ENCODE measurements at regions not wholly inside any gene's neighbourhood (a gene's known extent, or its start where the extent isn't known, plus 50 kb on each side); places are given as distances from the start of the nearest gene placed in this dataset.
A peak's percentile ranks its signal among the peaks of the same experiment; 100 is the strongest.
"Not testable (repeated sequence)": the region's sequence is repeated elsewhere in the genome, so short reads cannot be mapped to it uniquely, and the experiment has no call there.

DNA sequence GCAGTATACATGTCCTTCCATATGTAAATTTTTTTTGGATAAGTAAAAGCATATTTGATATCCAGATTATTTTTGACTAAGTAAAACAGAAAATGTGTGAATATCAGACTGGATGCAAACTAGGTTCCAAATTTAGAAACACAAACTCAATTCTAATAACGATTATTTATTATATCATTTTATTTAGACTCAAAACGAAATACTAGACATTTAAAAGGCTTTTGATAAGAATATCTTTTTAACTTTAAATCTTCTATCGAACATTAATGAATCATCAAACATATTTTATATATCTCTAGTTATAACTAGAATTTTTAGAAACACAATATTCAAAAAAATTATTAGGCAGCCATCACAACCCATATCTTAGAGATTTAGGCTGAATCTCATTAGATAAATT lies 195.2 kb upstream of the KCND2 start:
- no peak for TF ChIP-seq CTCF (IDR thresholded peaks at IDR 0.05; ENCODE audit: low read depth, low read length)
- Histone ChIP-seq H3K27me3 (no peaks in the 10 kb centered on the region), H3K4me3 (no peak overlapping the region), H3K4me1 (ENCODE audit: low read depth) (no peaks in the 10 kb centered on the region), H3K27ac (no peak overlapping the region), H3K36me3 (no peaks in the 10 kb centered on the region), H3K9me3 (ENCODE audit: low read depth) (no peaks in the 10 kb centered on the region)
- DNase-seq (ENCODE audit: low read depth in 1 of 2, low spot score in 1 of 2): no peak

DNA sequence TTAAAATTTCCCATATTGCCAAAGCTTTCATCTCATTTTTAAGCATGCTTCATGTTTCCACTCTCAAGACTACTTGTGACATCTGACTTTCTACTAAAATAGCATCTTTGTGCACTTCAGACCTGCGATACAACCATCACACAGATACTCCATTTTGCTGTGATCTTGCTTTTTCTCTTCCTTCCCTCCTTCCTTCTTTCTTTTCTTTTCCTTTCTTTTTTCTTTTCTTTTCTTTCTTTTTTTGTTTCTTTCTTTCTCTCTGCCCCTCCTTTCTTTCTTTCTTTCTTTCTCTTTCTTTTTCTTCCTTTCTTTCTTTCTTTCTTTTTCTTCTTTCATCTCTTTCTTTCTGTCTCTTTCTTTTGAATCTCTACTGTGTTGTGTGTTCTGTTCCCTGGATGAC lies 194.0 kb upstream of the KCND2 start:
- no peaks in the 10 kb centered on the region for H3K9me3 ChIP-seq (ENCODE audit: low read depth)
- H3K4me1 ChIP-seq (ENCODE audit: low read depth): no peaks in the 10 kb centered on the region
- no peaks in the 10 kb centered on the region for H3K36me3 ChIP-seq
- no peak overlapping the region for H3K27ac ChIP-seq
- no peak for DNase-seq (ENCODE audit: low read depth in 1 of 2, low spot score in 1 of 2)
- TF ChIP-seq CTCF (IDR thresholded peaks at IDR 0.05; ENCODE audit: low read depth, low read length): no peak
- no peaks in the 10 kb centered on the region for H3K27me3 ChIP-seq
- H3K4me3 ChIP-seq: no peak overlapping the region

GRCh38 chr7:120079704-120080103 lies 193.3 kb upstream of the KCND2 start:
- DNase-seq (ENCODE audit: low read depth in 1 of 2, low spot score in 1 of 2): peak in 1 of 2 donors; percentile 26
- Histone ChIP-seq H3K36me3 (no peaks in the 10 kb centered on the region), H3K4me1 (ENCODE audit: low read depth) (no peaks in the 10 kb centered on the region), H3K27me3 (no peaks in the 10 kb centered on the region), H3K9me3 (ENCODE audit: low read depth) (no peaks in the 10 kb centered on the region), H3K4me3 (no peak overlapping the region), H3K27ac (no peak overlapping the region)
- TF ChIP-seq CTCF (IDR thresholded peaks at IDR 0.05; ENCODE audit: low read depth, low read length): no peak

DNA sequence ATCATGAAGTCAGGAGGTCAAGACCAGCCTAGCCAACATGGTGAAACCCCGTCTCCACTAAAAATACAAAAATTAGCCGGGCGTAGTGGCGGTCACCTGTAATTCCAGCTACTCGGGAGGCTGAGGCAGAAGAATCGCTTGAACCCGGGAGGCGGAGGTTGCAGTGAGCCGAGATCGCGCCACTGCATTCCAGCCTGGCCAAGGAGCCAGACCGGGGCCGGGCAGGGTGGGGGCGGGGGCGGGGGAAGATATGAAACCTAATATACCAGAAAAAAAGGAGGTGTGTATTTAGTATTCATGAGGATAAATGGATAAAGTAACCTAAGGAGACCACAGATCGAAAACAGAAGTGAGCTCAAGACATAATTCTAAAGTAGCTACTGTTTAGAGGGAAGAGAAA lies 186.5 kb upstream of the KCND2 start:
- H3K4me1 ChIP-seq (ENCODE audit: low read depth); H3K27ac ChIP-seq; H3K4me3 ChIP-seq; H3K36me3 ChIP-seq; DNase-seq (ENCODE audit: low read depth in 1 of 2, low spot score in 1 of 2); H3K9me3 ChIP-seq (ENCODE audit: low read depth); H3K27me3 ChIP-seq: not testable (repeated sequence)

GRCh38 chr7:120089968-120090367 lies 183.0 kb upstream of the KCND2 start:
- DNase-seq (ENCODE audit: low read depth in 1 of 2, low spot score in 1 of 2): peak in 1 of 2 donors; percentile 49
- no peak overlapping the region for H3K27ac ChIP-seq
- no peaks in the 10 kb centered on the region for H3K4me1 ChIP-seq (ENCODE audit: low read depth)
- H3K36me3 ChIP-seq: no peaks in the 10 kb centered on the region
- H3K27me3 ChIP-seq: no peaks in the 10 kb centered on the region
- peak; percentile 24 for TF ChIP-seq CTCF (IDR thresholded peaks at IDR 0.05; ENCODE audit: low read depth, low read length)
- H3K9me3 ChIP-seq (ENCODE audit: low read depth): no peaks in the 10 kb centered on the region
- H3K4me3 ChIP-seq: no peak overlapping the region

DNA sequence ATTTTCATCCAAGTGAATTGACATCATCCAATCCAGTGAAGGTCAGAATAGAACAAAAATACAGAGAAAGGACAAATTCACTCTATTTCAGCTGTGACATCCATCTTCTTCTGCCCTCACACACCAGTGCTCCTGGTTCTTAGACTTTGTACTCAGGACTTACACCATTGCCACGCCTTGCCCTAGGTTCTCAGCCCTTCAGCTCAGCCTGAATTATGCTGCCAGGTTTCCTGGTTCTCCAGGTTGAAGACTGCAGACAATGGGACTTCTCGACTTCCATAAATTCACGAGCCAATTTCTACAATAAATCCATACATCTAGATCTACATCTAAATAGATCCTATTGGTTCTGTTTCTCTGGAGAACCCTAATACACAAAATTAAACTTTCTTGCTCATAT lies 181.2 kb upstream of the KCND2 start:
- no peak for DNase-seq (ENCODE audit: low read depth in 1 of 2, low spot score in 1 of 2)
- no peak for TF ChIP-seq CTCF (IDR thresholded peaks at IDR 0.05; ENCODE audit: low read depth, low read length)
- Histone ChIP-seq H3K36me3 (no peaks in the 10 kb centered on the region), H3K27ac (no peak overlapping the region), H3K4me1 (ENCODE audit: low read depth) (no peaks in the 10 kb centered on the region), H3K4me3 (no peak overlapping the region), H3K9me3 (ENCODE audit: low read depth) (no peaks in the 10 kb centered on the region), H3K27me3 (no peaks in the 10 kb centered on the region)

Measured in cardiac muscle cell (in vitro differentiated cells and primary cell).